GM23248 (cell line): ENCODE measurements at regions not wholly inside any gene's neighbourhood (a gene's known extent, or its start where the extent isn't known, plus 50 kb on each side); places are given as distances from the start of the nearest gene placed in this dataset.

ENCODE experiments used
- DNase-seq: peaks from one replicate; pipeline ENCODE4 v3.0.0-alpha.2; 2015
- H2AFZ ChIP-seq: fragments of 200-600 bp; sonication (generic); 2 replicates; pipeline ENCODE4 v1.6.1; 2016; ENCODE audit warnings: antibody characterized with exemption
- H3F3A ChIP-seq: fragments of 200-600 bp; sonication (generic); 2 replicates; pipeline ENCODE4 v1.6.1; 2016; ENCODE audit warnings: mild to moderate bottlenecking, antibody characterized with exemption, mixed run types; ENCODE audit not compliant: insufficient read depth
- H3K27ac ChIP-seq: fragments of 200-600 bp; sonication (generic); 2 replicates; pipeline ENCODE4 v1.5.1; 2016; ENCODE audit warnings: mild to moderate bottlenecking
- H3K27me3 ChIP-seq: fragments of 200-600 bp; sonication (generic); replicated peaks from 2 replicates; pipeline ENCODE4 v1.6.1; 2016; ENCODE audit warnings: mild to moderate bottlenecking; ENCODE audit not compliant: insufficient read depth
- H3K36me3 ChIP-seq: fragments of 200-600 bp; sonication (generic); 2 replicates; pipeline ENCODE4 v1.6.1; 2016; ENCODE audit warnings: low read depth, mild to moderate bottlenecking
- H3K4me1 ChIP-seq: fragments of 200-600 bp; sonication (generic); 2 replicates; pipeline ENCODE4 v1.6.1; 2016; ENCODE audit warnings: mild to moderate bottlenecking; ENCODE audit not compliant: insufficient read depth
- H3K4me2 ChIP-seq: fragments of 200-600 bp; sonication (generic); one replicate; pipeline ENCODE4 v1.6.1; 2016; ENCODE audit warnings: mild to moderate bottlenecking; ENCODE audit not compliant: unreplicated experiment
- H3K4me3 ChIP-seq: fragments of 200-600 bp; sonication (generic); 2 replicates; pipeline ENCODE4 v1.5.1; 2016; ENCODE audit warnings: mild to moderate bottlenecking
- H3K79me2 ChIP-seq: fragments of 200-600 bp; sonication (generic); 2 replicates; pipeline ENCODE4 v1.6.1; 2016; ENCODE audit warnings: mild to moderate bottlenecking; ENCODE audit not compliant: insufficient read depth
- H3K9ac ChIP-seq: fragments of 200-600 bp; sonication (generic); 2 replicates; pipeline ENCODE4 v1.6.1; 2016; ENCODE audit warnings: mild to moderate bottlenecking
- H3K9me2 ChIP-seq: fragments of 200-600 bp; sonication (generic); 2 replicates; pipeline ENCODE4 v1.6.1; 2016; ENCODE audit warnings: mixed run types, mild to moderate bottlenecking, moderate library complexity; ENCODE audit not compliant: insufficient read depth
- H3K9me3 ChIP-seq: fragments of 200-600 bp; sonication (generic); one replicate; pipeline ENCODE4 v1.6.1; 2017; ENCODE audit warnings: low read depth
- H4K20me1 ChIP-seq: fragments of 200-600 bp; sonication (generic); 2 replicates; pipeline ENCODE4 v1.6.0; 2016; ENCODE audit not compliant: insufficient read depth
- EZH2 ChIP-seq: fragments of 200-600 bp; sonication (generic); IDR thresholded peaks from 2 replicates; pipeline ENCODE4 v1.6.1; 2018; ENCODE audit warnings: antibody characterized with exemption, mild to moderate bottlenecking; ENCODE audit not compliant: insufficient read depth, poor library complexity, severe bottlenecking
- EZH2phosphoT487 ChIP-seq: fragments of 200-600 bp; sonication (generic); IDR thresholded peaks from 2 replicates; pipeline ENCODE4 v1.6.1; 2018; ENCODE audit warnings: antibody characterized with exemption, moderate library complexity, mild to moderate bottlenecking, low read depth; ENCODE audit not compliant: insufficient read depth
- WGBS, 2 experiments: methylation state at CpG; one replicate each; pipeline ENCODE4 v1.1.6; 2015 to 2017; ENCODE audit warnings: low lambda C conversion rate in 2 of 2, low coverage in 1 of 2; ENCODE audit errors: missing lambda C conversion rate in 2 of 2; 5-methylcytosine and 5-hydroxymethylcytosine counted together
- in situ Hi-C: fragments of 300-500 bp; cut with MboI; formaldehyde crosslinking; loops from 2 replicates; pipeline ENCODE4 v1.15.0; 2020

DNA sequence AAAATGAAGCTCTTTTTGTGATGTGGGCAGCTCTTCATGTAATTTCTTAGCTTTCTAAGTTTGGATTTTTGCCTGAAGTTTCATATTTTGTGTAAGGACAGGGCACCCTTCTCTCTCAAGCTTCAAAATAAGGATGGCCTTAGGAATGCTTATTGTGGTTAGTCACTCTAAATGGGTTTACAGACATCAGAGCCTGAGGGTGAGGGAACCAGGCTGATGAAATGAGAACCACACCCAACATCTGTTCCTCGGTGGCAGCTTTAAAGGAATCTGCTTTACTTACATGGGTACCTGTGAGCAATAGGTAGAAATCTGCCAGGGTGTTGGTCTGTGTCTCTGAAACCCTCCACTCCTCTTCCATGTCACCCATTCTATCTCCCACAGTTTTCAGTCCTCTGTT is 174.3 kb downstream of the EMX2 start:
- peak; percentile 46 for DNase-seq

GRCh38 chr10:117718986-117719920 is 176.7 kb downstream of the EMX2 start:
- no peak for DNase-seq
- H3K9me3 ChIP-seq: no peaks in the 10 kb centered on the region
- no peak overlapping the region for H3K4me3 ChIP-seq
- no peaks in the 10 kb centered on the region for H3F3A ChIP-seq
- no peaks in the 10 kb centered on the region for H3K4me1 ChIP-seq
- no peaks in the 10 kb centered on the region for H4K20me1 ChIP-seq
- no peak overlapping the region for H3K9ac ChIP-seq
- no peaks in the 10 kb centered on the region for H3K9me2 ChIP-seq
- 71 to 74% methylated on average over 9 of the region's 9 CpGs for WGBS, 2 experiments
- no peaks in the 10 kb centered on the region for H3K36me3 ChIP-seq
- H3K4me2 ChIP-seq: no peak overlapping the region
- TF ChIP-seq EZH2phosphoT487: no peak
- no peak for TF ChIP-seq EZH2
- no peak overlapping the region for H3K27ac ChIP-seq
- in situ Hi-C loops: no loop called here
- H2AFZ ChIP-seq: no peak overlapping the region
- no peaks in the 10 kb centered on the region for H3K27me3 ChIP-seq
- no peaks in the 10 kb centered on the region for H3K79me2 ChIP-seq

More for the DNA sequence above, 174.3 kb downstream of the EMX2 start:
- H3K4me1 ChIP-seq: no peaks in the 10 kb centered on the region
- no peak overlapping the region for H3K4me3 ChIP-seq
- 36 to 42% methylated on average over 1 of the region's 1 CpG for WGBS, 2 experiments
- H3K4me2 ChIP-seq: no peak overlapping the region
- H3K27ac ChIP-seq: no peak overlapping the region
- H3K9me3 ChIP-seq: no peaks in the 10 kb centered on the region
- H3K27me3 ChIP-seq: no peaks in the 10 kb centered on the region
- no peaks in the 10 kb centered on the region for H3K36me3 ChIP-seq
- in situ Hi-C loops: no loop called here
- H3F3A ChIP-seq: no peaks in the 10 kb centered on the region
- H3K79me2 ChIP-seq: no peaks in the 10 kb centered on the region
- H3K9ac ChIP-seq: no peak overlapping the region
- TF ChIP-seq EZH2phosphoT487: no peak
- no peak for TF ChIP-seq EZH2
- H4K20me1 ChIP-seq: no peaks in the 10 kb centered on the region
- no peak overlapping the region for H2AFZ ChIP-seq
- no peaks in the 10 kb centered on the region for H3K9me2 ChIP-seq

GRCh38 chr10:117720931-117721835 is 178.6 kb downstream of the EMX2 start:
- no peaks in the 10 kb centered on the region for H3K4me1 ChIP-seq
- no peak overlapping the region for H3K4me3 ChIP-seq
- no peaks in the 10 kb centered on the region for H4K20me1 ChIP-seq
- no peaks in the 10 kb centered on the region for H3K36me3 ChIP-seq
- no peaks in the 10 kb centered on the region for H3K9me2 ChIP-seq
- in situ Hi-C loops: no loop called here
- TF ChIP-seq EZH2 (no peak), EZH2phosphoT487 (no peak)
- H2AFZ ChIP-seq: no peak overlapping the region
- no peaks in the 10 kb centered on the region for H3K79me2 ChIP-seq
- no peaks in the 10 kb centered on the region for H3K9me3 ChIP-seq
- no peak overlapping the region for H3K27ac ChIP-seq
- 88 to 89% methylated on average over 20 to 21 of the region's 21 CpGs for WGBS, 2 experiments
- no peaks in the 10 kb centered on the region for H3K27me3 ChIP-seq
- no peak overlapping the region for H3K9ac ChIP-seq
- DNase-seq: no peak
- no peak overlapping the region for H3K4me2 ChIP-seq
- no peaks in the 10 kb centered on the region for H3F3A ChIP-seq

DNA sequence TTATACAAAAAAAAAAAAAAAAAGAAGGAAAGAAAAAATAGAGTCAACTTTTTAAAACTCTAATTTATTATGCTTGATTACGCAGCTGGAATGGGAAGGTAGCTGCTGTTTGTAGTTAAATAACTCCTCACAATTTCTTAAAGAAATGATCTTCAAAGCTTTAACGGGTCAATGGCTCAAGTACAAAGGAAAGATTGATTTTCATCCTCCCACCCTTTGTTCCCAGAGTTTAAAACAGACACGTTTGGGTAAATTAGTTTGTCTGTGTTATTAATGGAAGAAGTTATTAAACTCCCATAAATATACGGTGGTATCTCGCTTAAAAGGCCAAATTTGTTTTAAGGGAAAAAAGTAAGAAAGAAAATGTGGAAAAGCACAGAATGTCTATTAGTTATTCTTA is 179.3 kb downstream of the EMX2 start:
- Histone ChIP-seq H3K9ac (no peak overlapping the region), H3K9me2 (no peaks in the 10 kb centered on the region), H3K27ac (no peak overlapping the region), H3F3A (no peaks in the 10 kb centered on the region), H3K36me3 (no peaks in the 10 kb centered on the region), H3K4me3 (no peak overlapping the region), H3K9me3 (no peaks in the 10 kb centered on the region), H3K79me2 (no peaks in the 10 kb centered on the region), H3K27me3 (no peaks in the 10 kb centered on the region), H3K4me1 (no peaks in the 10 kb centered on the region), H3K4me2 (no peak overlapping the region), H4K20me1 (no peaks in the 10 kb centered on the region), H2AFZ (no peak overlapping the region)
- WGBS, 2 experiments: 71 to 73% methylated on average over 5 of the region's 5 CpGs
- in situ Hi-C loops: no loop called here
- TF ChIP-seq EZH2: no peak
- TF ChIP-seq EZH2phosphoT487: no peak
- DNase-seq: no peak
